ENCODE measurements at regions not wholly inside any gene's neighbourhood (a gene's known extent, or its start where the extent isn't known, plus 50 kb on each side); places are given as distances from the start of the nearest gene placed in this dataset.

DNA sequence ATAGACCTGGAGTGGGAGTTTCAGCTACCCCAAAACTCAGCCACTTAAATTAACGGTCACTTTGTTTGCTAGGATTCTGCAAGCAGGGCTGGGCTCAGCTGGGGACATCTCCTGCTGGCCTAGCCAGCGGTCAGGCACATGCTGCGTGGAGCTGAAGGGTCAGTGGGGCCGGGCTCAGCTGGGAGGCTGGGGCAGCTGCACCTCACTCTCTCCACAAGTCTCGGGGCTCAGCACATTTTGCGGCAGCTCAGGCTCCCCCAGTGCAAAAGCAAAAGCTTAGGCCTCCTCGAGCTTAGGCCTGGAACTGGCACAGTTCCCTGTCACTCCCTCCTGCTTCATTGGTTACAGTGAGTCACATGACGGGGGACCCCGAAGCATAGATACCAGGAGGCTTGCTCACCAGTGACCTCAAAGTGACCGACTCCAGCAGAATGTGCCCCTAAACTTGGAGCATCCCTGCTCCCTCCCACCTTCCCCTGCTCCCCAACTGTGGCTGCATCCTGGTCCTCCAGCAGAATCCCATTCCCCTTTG, 80.6 kb upstream of the CST7 start:
- Mint-ChIP-seq H3K4me3 (no peak overlapping the region), H3K27me3 (peaks cover 0 to 39% of the 10 kb centered on the region in 2 donors), H3K4me1 (ENCODE audit: low read depth in 2 of 2) (no peaks in the 10 kb centered on the region), H3K36me3 (ENCODE audit: insufficient read depth) (peaks cover 3% of the 10 kb centered on the region), H3K9me3 (peaks cover 7 to 9% of the 10 kb centered on the region in 2 donors), H3K27ac (no peak overlapping the region)
- DNase-seq = no peak
- no peak for ATAC-seq (replicated peaks)

DNA sequence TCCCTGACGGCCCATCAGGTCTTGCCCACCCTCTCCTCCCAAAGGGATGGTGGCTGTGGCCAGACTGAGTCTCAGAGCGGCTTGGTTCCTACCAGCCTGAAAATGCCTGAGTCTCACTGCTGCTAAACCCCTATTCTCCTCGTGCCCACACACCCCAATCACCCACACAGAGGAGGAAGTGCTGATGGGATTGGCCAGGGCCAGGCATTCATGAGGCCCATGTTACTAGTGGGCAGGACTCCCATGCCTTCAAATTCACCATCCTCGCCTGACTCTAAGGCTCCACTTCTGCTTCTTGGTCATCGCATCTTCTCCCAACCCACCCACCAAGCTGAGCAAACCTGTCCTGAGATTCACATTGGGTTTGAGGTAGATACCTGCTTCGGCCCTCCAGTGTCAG, 80.1 kb upstream of the CST7 start:
- Mint-ChIP-seq H3K4me1 (ENCODE audit: low read depth in 2 of 2) (no peaks in the 10 kb centered on the region), H3K4me3 (no peak overlapping the region), H3K9me3 (peaks cover 7% of the 10 kb centered on the region in 2 donors), H3K36me3 (ENCODE audit: insufficient read depth) (peaks cover 3% of the 10 kb centered on the region), H3K27ac (no peak overlapping the region), H3K27me3 (peaks cover 0 to 44% of the 10 kb centered on the region in 2 donors)
- no peak for ATAC-seq (replicated peaks)
- no peak for DNase-seq

- H3K27ac Mint-ChIP-seq = no peak overlapping the region
- no peaks in the 10 kb centered on the region for H3K4me1 Mint-ChIP-seq (ENCODE audit: low read depth in 2 of 2)
- H3K9me3 Mint-ChIP-seq = peaks cover 4 to 7% of the 10 kb centered on the region in 2 donors
- H3K4me3 Mint-ChIP-seq = no peak overlapping the region
- peaks cover 0 to 55% of the 10 kb centered on the region in 2 donors for H3K27me3 Mint-ChIP-seq
- DNase-seq (no peak), ATAC-seq (replicated peaks) (no peak)
- H3K36me3 Mint-ChIP-seq (ENCODE audit: insufficient read depth) = peaks cover 3% of the 10 kb centered on the region
Observed at GRCh38 chr20:24870057-24870456, 79.0 kb upstream of the CST7 start.

- Mint-ChIP-seq H3K36me3 (ENCODE audit: insufficient read depth) (peaks cover 3% of the 10 kb centered on the region), H3K27ac (no peak overlapping the region)
Observed at GRCh38 chr20:24870881-24871280, 78.2 kb upstream of the CST7 start.

DNA sequence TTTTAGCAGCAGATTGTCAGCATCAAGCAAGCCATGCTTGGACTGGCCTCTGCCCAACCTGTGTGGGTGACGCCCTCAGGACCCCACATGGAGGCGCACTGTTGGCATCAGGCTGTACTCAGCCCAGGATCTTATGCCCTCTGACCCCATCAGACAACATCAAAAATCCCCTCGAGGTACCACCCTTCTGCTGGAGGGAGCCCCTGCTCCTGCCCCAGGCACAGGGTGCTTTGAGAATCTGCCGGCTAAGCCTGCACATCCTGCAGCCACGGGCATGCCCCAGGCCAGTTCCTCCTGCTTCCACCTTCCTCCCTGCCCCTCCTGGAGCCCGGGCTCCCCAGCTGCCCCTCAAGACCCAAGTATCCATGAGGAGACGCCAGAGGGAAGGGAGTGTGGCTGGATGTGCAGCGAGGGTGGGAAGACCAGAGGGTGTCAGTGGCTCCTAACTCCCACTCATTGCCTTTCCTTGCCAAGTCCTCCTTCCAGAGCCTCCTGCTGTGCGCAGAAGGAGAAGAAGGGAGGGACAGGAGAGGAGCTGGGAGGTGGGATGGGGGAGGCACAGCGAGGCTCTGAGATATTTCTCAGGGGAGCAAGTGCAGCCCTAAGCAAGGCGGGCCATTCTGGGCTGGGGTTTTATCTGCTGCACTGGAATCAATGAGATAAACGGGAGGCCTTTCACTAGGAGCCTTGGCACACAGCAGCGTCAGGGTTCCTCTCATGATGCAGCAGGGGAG, 77.4 kb upstream of the CST7 start:
- H3K9me3 Mint-ChIP-seq = no peaks in the 10 kb centered on the region
- ATAC-seq (replicated peaks) = no peak
- H3K27ac Mint-ChIP-seq = no peak overlapping the region
- no peaks in the 10 kb centered on the region for H3K4me1 Mint-ChIP-seq (ENCODE audit: low read depth in 2 of 2)
- DNase-seq = no peak
- peaks cover 3% of the 10 kb centered on the region for H3K36me3 Mint-ChIP-seq (ENCODE audit: insufficient read depth)
- peaks cover 7 to 53% of the 10 kb centered on the region in 2 donors for H3K27me3 Mint-ChIP-seq
- no peak overlapping the region for H3K4me3 Mint-ChIP-seq

More at GRCh38 chr20:24870881-24871280, 78.2 kb upstream of the CST7 start:
- H3K4me1 Mint-ChIP-seq (ENCODE audit: low read depth in 2 of 2) = no peaks in the 10 kb centered on the region
- ATAC-seq (replicated peaks) (no peak), DNase-seq (no peak)
- peaks cover 0 to 50% of the 10 kb centered on the region in 2 donors for H3K27me3 Mint-ChIP-seq
- H3K4me3 Mint-ChIP-seq = no peak overlapping the region
- no peaks in the 10 kb centered on the region for H3K9me3 Mint-ChIP-seq

- H3K4me1 Mint-ChIP-seq (ENCODE audit: low read depth in 2 of 2) = no peaks in the 10 kb centered on the region
- no peak overlapping the region for H3K4me3 Mint-ChIP-seq
- H3K36me3 Mint-ChIP-seq (ENCODE audit: insufficient read depth) = peaks cover 3% of the 10 kb centered on the region
- no peak overlapping the region for H3K27ac Mint-ChIP-seq
- ATAC-seq (replicated peaks) = no peak
- H3K9me3 Mint-ChIP-seq = no peaks in the 10 kb centered on the region
- H3K27me3 Mint-ChIP-seq = peaks cover 7 to 53% of the 10 kb centered on the region in 2 donors
- no peak for DNase-seq
Observed at GRCh38 chr20:24872291-24873024, 76.6 kb upstream of the CST7 start.

- no peak overlapping the region for H3K27ac Mint-ChIP-seq
- no peak for ATAC-seq (replicated peaks)
- DNase-seq = no peak
- no peak overlapping the region for H3K4me3 Mint-ChIP-seq
- no peaks in the 10 kb centered on the region for H3K9me3 Mint-ChIP-seq
- peaks cover 3% of the 10 kb centered on the region for H3K36me3 Mint-ChIP-seq (ENCODE audit: insufficient read depth)
- H3K27me3 Mint-ChIP-seq = peaks cover 7 to 53% of the 10 kb centered on the region in 2 donors
- no peaks in the 10 kb centered on the region for H3K4me1 Mint-ChIP-seq (ENCODE audit: low read depth in 2 of 2)
Observed at GRCh38 chr20:24873025-24873620, 75.9 kb upstream of the CST7 start.

DNA sequence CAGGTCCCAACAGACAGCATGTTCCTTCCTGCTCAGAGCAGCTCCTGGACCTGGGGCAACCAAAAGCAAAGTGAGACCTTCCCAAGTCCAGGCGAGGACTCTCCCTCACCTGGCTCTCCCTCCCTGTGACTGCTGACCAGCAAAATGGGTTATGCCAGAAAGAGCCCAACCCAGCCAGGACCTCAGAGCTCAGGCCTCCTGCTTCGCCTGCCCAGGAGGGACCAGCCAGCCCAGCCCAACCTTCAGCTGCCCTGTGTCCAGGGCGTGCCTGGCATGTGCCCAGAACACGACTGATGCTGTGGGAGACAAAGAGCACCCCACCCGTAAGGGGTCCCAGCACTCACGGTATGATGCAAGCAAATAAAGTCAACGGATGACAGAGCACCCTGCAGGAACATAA, 74.0 kb upstream of the CST7 start:
- ATAC-seq (replicated peaks) (no peak), DNase-seq (no peak)
- no peaks in the 10 kb centered on the region for H3K4me1 Mint-ChIP-seq (ENCODE audit: low read depth in 2 of 2)
- no peaks in the 10 kb centered on the region for H3K9me3 Mint-ChIP-seq
- no peak overlapping the region for H3K4me3 Mint-ChIP-seq
- peaks cover 13 to 52% of the 10 kb centered on the region in 2 donors for H3K27me3 Mint-ChIP-seq
- H3K36me3 Mint-ChIP-seq (ENCODE audit: insufficient read depth) = no peaks in the 10 kb centered on the region
- H3K27ac Mint-ChIP-seq = no peak overlapping the region

- no peak for ATAC-seq (replicated peaks)
- no peaks in the 10 kb centered on the region for H3K36me3 Mint-ChIP-seq (ENCODE audit: insufficient read depth)
- no peak overlapping the region for H3K4me3 Mint-ChIP-seq
- H3K27me3 Mint-ChIP-seq = peaks cover 22 to 39% of the 10 kb centered on the region in 2 donors
- H3K9me3 Mint-ChIP-seq = no peaks in the 10 kb centered on the region
- no peak for DNase-seq
- H3K27ac Mint-ChIP-seq = no peak overlapping the region
- H3K4me1 Mint-ChIP-seq (ENCODE audit: low read depth in 2 of 2) = no peaks in the 10 kb centered on the region
Observed at GRCh38 chr20:24877652-24878051, 71.4 kb upstream of the CST7 start.

DNA sequence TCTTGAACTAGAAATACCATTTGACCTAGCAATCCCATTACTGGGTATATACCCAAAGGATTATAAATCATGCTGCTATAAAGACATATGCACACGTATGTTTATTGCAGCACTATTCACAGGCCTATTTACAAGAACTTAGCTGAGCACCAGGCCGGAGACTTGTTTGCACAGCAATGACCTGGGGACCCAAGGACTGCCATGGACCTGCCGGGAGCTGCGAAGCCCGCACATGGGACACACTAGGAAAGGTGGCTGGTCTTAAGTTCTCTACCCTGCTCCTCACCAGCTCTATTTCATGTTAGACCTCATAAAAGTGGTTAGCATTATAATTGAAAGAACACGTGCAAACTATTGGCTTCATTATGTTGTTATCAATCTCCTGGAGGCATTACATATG, 70.4 kb upstream of the CST7 start:
- H3K27me3 Mint-ChIP-seq = peaks cover 28 to 45% of the 10 kb centered on the region in 2 donors
- ATAC-seq (replicated peaks) (no peak), DNase-seq (no peak)
- H3K4me3 Mint-ChIP-seq = no peak overlapping the region
- no peaks in the 10 kb centered on the region for H3K9me3 Mint-ChIP-seq
- no peak overlapping the region for H3K27ac Mint-ChIP-seq
- H3K4me1 Mint-ChIP-seq (ENCODE audit: low read depth in 2 of 2) = no peaks in the 10 kb centered on the region
- no peaks in the 10 kb centered on the region for H3K36me3 Mint-ChIP-seq (ENCODE audit: insufficient read depth)

DNA sequence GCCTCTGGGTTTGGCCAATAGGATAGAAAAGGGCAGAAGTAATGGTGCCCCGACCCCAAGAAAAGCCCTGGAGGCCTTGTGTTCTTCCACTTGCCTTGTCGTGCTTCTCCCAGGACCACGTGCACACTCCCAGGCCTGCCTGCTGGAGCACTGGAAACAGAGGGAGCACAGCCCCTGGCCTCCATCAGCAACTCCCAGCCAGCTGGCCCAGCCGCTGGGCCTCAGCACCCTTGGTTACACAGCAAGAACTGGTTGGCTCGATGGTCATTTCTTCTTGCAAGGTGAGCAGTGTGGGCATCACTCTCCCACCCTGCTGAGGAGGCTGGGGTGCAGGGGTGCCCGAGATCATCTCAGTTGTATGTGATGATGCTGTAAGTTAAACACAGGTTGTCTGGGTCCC, 69.2 kb upstream of the CST7 start:
- H3K9me3 Mint-ChIP-seq = no peaks in the 10 kb centered on the region
- ATAC-seq (replicated peaks) (no peak), DNase-seq (no peak)
- no peaks in the 10 kb centered on the region for H3K4me1 Mint-ChIP-seq (ENCODE audit: low read depth in 2 of 2)
- H3K36me3 Mint-ChIP-seq (ENCODE audit: insufficient read depth) = no peaks in the 10 kb centered on the region
- H3K27me3 Mint-ChIP-seq = peaks cover 34 to 38% of the 10 kb centered on the region in 2 donors
- no peak overlapping the region for H3K4me3 Mint-ChIP-seq
- H3K27ac Mint-ChIP-seq = no peak overlapping the region

GRCh38 chr20:24880356-24880755, 68.7 kb upstream of the CST7 start:
- no peaks in the 10 kb centered on the region for H3K36me3 Mint-ChIP-seq (ENCODE audit: insufficient read depth)
- no peaks in the 10 kb centered on the region for H3K9me3 Mint-ChIP-seq
- DNase-seq = no peak
- no peaks in the 10 kb centered on the region for H3K4me1 Mint-ChIP-seq (ENCODE audit: low read depth in 2 of 2)
- H3K27ac Mint-ChIP-seq = no peak overlapping the region
- peaks cover 34 to 35% of the 10 kb centered on the region in 2 donors for H3K27me3 Mint-ChIP-seq
- ATAC-seq (replicated peaks) = no peak
- H3K4me3 Mint-ChIP-seq = no peak overlapping the region

DNA sequence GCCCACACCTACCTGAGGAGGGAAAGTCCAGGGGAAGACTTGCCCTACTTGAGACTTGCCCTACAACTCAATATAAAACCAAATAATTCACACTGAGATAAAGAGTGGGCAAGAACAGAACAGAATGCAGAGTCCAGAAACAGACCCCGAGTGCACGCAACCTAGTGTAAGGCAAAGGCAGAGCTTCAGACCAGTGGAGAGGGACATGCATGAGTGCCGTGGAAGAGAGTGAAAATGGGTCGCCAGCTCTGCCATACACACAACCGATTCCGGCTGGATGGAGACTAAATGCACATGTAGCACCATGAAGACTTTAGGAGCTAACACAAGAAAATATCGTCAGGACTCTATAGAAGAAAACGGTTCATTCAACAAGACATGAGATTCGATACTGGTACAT, 58.8 kb upstream of the CST7 start:
- DNase-seq (no peak), ATAC-seq (replicated peaks) (no peak)
- no peaks in the 10 kb centered on the region for H3K4me1 Mint-ChIP-seq (ENCODE audit: low read depth in 2 of 2)
- no peaks in the 10 kb centered on the region for H3K9me3 Mint-ChIP-seq
- no peak overlapping the region for H3K4me3 Mint-ChIP-seq
- H3K27ac Mint-ChIP-seq = no peak overlapping the region
- peaks cover 0 to 33% of the 10 kb centered on the region in 2 donors for H3K27me3 Mint-ChIP-seq
- no peaks in the 10 kb centered on the region for H3K36me3 Mint-ChIP-seq (ENCODE audit: insufficient read depth)
